ENCODE measurements at regions not wholly inside any gene's neighbourhood (a gene's known extent, or its start where the extent isn't known, plus 50 kb on each side); places are given as distances from the start of the nearest gene placed in this dataset.

- no peak for DNase-seq (ENCODE audit: low spot score)
- no peak overlapping the region for H2AK5ac ChIP-seq (ENCODE audit: low read depth, low read length)
- no peaks in the 10 kb centered on the region for H3K9me3 ChIP-seq (replicated peaks in 1 of 2; ENCODE audit: control insufficient read depth in 2 of 2, insufficient read depth in 1 of 2, low read depth in 1 of 2, low read length in 2 of 2)
- no peaks in the 10 kb centered on the region for H3K27me3 ChIP-seq (ENCODE audit: control insufficient read depth in 3 of 3, insufficient read depth in 3 of 3, low read depth in 1 of 3, low read length in 3 of 3)
- WGBS, 2 donors (ENCODE audit: extremely low coverage in 2 of 2, insufficient read length in 2 of 2, insufficient replicate concordance in 1 of 2), result no CpG with 5 or more reads among the region's 1 CpG
- no peak overlapping the region for H3K4me3 ChIP-seq (ENCODE audit: low read length in 2 of 2)
- H2BK15ac ChIP-seq (ENCODE audit: low read length), result no peak overlapping the region
- H2BK5ac ChIP-seq (ENCODE audit: low read length), result no peak overlapping the region
- H3K14ac ChIP-seq (ENCODE audit: low read length), result no peak overlapping the region
- no peak overlapping the region for H3K4me2 ChIP-seq (ENCODE audit: insufficient read depth, low read length, poor library complexity, severe bottlenecking)
- no peak overlapping the region for H3K23ac ChIP-seq (ENCODE audit: low read depth, low read length, poor library complexity)
- H2AFZ ChIP-seq (ENCODE audit: low read length), result no peak overlapping the region
- H3K9ac ChIP-seq (ENCODE audit: low read depth, low read length, poor library complexity), result no peak overlapping the region
- no peaks in the 10 kb centered on the region for H3K36me3 ChIP-seq (replicated peaks in 1 of 2; ENCODE audit: control insufficient read depth in 2 of 2, insufficient read depth in 2 of 2, low read length in 2 of 2)
- no peaks in the 10 kb centered on the region for H3K79me1 ChIP-seq (ENCODE audit: low read depth, low read length)
- peaks cover 0 to 15% of the 10 kb centered on the region in 2 donors for H3K4me1 ChIP-seq (ENCODE audit: control insufficient read depth in 2 of 2, insufficient read depth in 1 of 2, low read depth in 1 of 2, low read length in 2 of 2)
- no peak overlapping the region for H2BK120ac ChIP-seq (ENCODE audit: low read depth, low read length)
- no peak overlapping the region for H4K8ac ChIP-seq (ENCODE audit: low read depth, low read length)
- H4K91ac ChIP-seq (ENCODE audit: low read depth, low read length, poor library complexity), result no peak overlapping the region
- no peak overlapping the region for H2BK12ac ChIP-seq (ENCODE audit: low read length)
- H3K4ac ChIP-seq (ENCODE audit: low read length), result no peak overlapping the region
- H3K18ac ChIP-seq (ENCODE audit: low read length), result no peak overlapping the region
- no peak overlapping the region for H3K27ac ChIP-seq (replicated peaks; ENCODE audit: low read length)
Observed at GRCh38 chr3:117228466-117228865, 518.9 kb downstream of the TUSC7 start.

DNA sequence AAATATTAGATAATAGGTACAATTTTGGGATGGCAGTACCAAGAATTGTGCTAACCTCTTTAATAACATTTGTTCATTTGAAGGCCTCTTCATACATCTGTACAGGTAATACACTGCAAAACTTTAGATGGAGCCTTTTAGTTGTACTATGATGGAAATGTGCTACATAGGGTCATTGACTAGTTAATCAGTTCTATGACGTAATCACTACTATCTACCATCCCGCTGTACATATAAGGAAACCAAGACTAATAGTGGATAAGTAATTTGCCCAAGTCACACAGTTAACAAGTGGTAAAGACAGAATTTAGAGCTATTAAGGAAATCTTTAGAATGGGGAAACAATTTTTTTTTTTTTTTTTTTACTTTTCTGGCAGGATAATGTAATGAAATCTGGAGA, 521.3 kb downstream of the TUSC7 start:
- no peaks in the 10 kb centered on the region for H3K9me3 ChIP-seq (replicated peaks in 1 of 2; ENCODE audit: control insufficient read depth in 2 of 2, insufficient read depth in 1 of 2, low read depth in 1 of 2, low read length in 2 of 2)
- peaks cover 0 to 18% of the 10 kb centered on the region in 2 donors for H3K4me1 ChIP-seq (ENCODE audit: control insufficient read depth in 2 of 2, insufficient read depth in 1 of 2, low read depth in 1 of 2, low read length in 2 of 2)
- no peak overlapping the region for H2BK120ac ChIP-seq (ENCODE audit: low read depth, low read length)
- H3K4ac ChIP-seq (ENCODE audit: low read length), result no peak overlapping the region
- no peaks in the 10 kb centered on the region for H3K36me3 ChIP-seq (replicated peaks in 1 of 2; ENCODE audit: control insufficient read depth in 2 of 2, insufficient read depth in 2 of 2, low read length in 2 of 2)
- H3K14ac ChIP-seq (ENCODE audit: low read length), result no peak overlapping the region
- no peak overlapping the region for H3K27ac ChIP-seq (replicated peaks; ENCODE audit: low read length)
- no peak overlapping the region for H2BK5ac ChIP-seq (ENCODE audit: low read length)
- no peaks in the 10 kb centered on the region for H3K79me1 ChIP-seq (ENCODE audit: low read depth, low read length)
- no CpG with 5 or more reads among the region's 2 CpGs for WGBS, 2 donors (ENCODE audit: extremely low coverage in 2 of 2, insufficient read length in 2 of 2, insufficient replicate concordance in 1 of 2)
- DNase-seq (ENCODE audit: low spot score), result no peak
- no peak overlapping the region for H2BK15ac ChIP-seq (ENCODE audit: low read length)
- no peaks in the 10 kb centered on the region for H3K27me3 ChIP-seq (ENCODE audit: control insufficient read depth in 3 of 3, insufficient read depth in 3 of 3, low read depth in 1 of 3, low read length in 3 of 3)
- H4K91ac ChIP-seq (ENCODE audit: low read depth, low read length, poor library complexity), result no peak overlapping the region
- no peak overlapping the region for H2BK12ac ChIP-seq (ENCODE audit: low read length)
- H2AK5ac ChIP-seq (ENCODE audit: low read depth, low read length), result no peak overlapping the region
- no peak overlapping the region for H2AFZ ChIP-seq (ENCODE audit: low read length)
- H3K23ac ChIP-seq (ENCODE audit: low read depth, low read length, poor library complexity), result no peak overlapping the region
- H3K4me2 ChIP-seq (ENCODE audit: insufficient read depth, low read length, poor library complexity, severe bottlenecking), result no peak overlapping the region
- H3K9ac ChIP-seq (ENCODE audit: low read depth, low read length, poor library complexity), result no peak overlapping the region
- H3K4me3 ChIP-seq (ENCODE audit: low read length in 2 of 2), result no peak overlapping the region
- H3K18ac ChIP-seq (ENCODE audit: low read length), result no peak overlapping the region
- H4K8ac ChIP-seq (ENCODE audit: low read depth, low read length), result no peak overlapping the region

GRCh38 chr3:117234331-117234730, 524.8 kb downstream of the TUSC7 start:
- Histone ChIP-seq H2BK15ac (ENCODE audit: low read length) (no peak overlapping the region), H3K9me3 (replicated peaks in 1 of 2; ENCODE audit: control insufficient read depth in 2 of 2, insufficient read depth in 1 of 2, low read depth in 1 of 2, low read length in 2 of 2) (no peaks in the 10 kb centered on the region), H3K18ac (ENCODE audit: low read length) (no peak overlapping the region), H3K4ac (ENCODE audit: low read length) (no peak overlapping the region), H3K79me1 (ENCODE audit: low read depth, low read length) (no peaks in the 10 kb centered on the region), H2AFZ (ENCODE audit: low read length) (no peak overlapping the region), H2AK5ac (ENCODE audit: low read depth, low read length) (no peak overlapping the region), H3K4me3 (ENCODE audit: low read length in 2 of 2) (no peak overlapping the region), H3K9ac (ENCODE audit: low read depth, low read length, poor library complexity) (no peak overlapping the region), H3K14ac (ENCODE audit: low read length) (no peak overlapping the region), H2BK12ac (ENCODE audit: low read length) (no peak overlapping the region), H3K27me3 (ENCODE audit: control insufficient read depth in 3 of 3, insufficient read depth in 3 of 3, low read depth in 1 of 3, low read length in 3 of 3) (no peaks in the 10 kb centered on the region), H4K91ac (ENCODE audit: low read depth, low read length, poor library complexity) (no peak overlapping the region), H3K4me2 (ENCODE audit: insufficient read depth, low read length, poor library complexity, severe bottlenecking) (no peak overlapping the region), H3K36me3 (replicated peaks in 1 of 2; ENCODE audit: control insufficient read depth in 2 of 2, insufficient read depth in 2 of 2, low read length in 2 of 2) (no peaks in the 10 kb centered on the region), H3K4me1 (ENCODE audit: control insufficient read depth in 2 of 2, insufficient read depth in 1 of 2, low read depth in 1 of 2, low read length in 2 of 2) (peaks cover 4 to 9% of the 10 kb centered on the region in 2 donors), H2BK5ac (ENCODE audit: low read length) (no peak overlapping the region), H2BK120ac (ENCODE audit: low read depth, low read length) (no peak overlapping the region), H3K27ac (replicated peaks; ENCODE audit: low read length) (no peak overlapping the region), H4K8ac (ENCODE audit: low read depth, low read length) (no peak overlapping the region), H3K23ac (ENCODE audit: low read depth, low read length, poor library complexity) (no peak overlapping the region)
- WGBS, 2 donors (ENCODE audit: extremely low coverage in 2 of 2, insufficient read length in 2 of 2, insufficient replicate concordance in 1 of 2), result no CpG with 5 or more reads among the region's 1 CpG
- DNase-seq (ENCODE audit: low spot score), result no peak

DNA sequence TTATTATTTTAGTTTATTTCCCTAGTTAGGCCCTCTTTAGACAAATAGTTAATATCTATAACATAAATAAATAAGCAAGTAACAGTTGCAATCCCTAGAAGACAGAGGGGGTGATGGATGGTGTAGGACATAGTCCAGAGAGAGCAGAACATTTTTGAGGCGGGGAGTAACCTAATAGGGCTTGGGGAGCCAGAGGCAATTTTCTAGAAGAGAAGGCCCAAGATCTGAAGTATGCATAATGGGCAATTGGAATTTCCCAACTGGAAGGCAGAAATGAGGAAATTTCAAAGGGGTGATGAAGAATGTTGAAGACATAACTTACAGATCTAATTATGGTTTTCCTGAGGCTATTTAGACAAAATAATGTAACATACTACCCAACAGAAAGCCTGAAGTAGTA, 525.7 kb downstream of the TUSC7 start:
- no peaks in the 10 kb centered on the region for H3K79me1 ChIP-seq (ENCODE audit: low read depth, low read length)
- no peak overlapping the region for H3K23ac ChIP-seq (ENCODE audit: low read depth, low read length, poor library complexity)
- H2BK5ac ChIP-seq (ENCODE audit: low read length), result no peak overlapping the region
- no peak overlapping the region for H2BK12ac ChIP-seq (ENCODE audit: low read length)
- WGBS, 2 donors (ENCODE audit: extremely low coverage in 2 of 2, insufficient read length in 2 of 2, insufficient replicate concordance in 1 of 2), result no CpG with 5 or more reads among the region's 1 CpG
- no peaks in the 10 kb centered on the region for H3K27me3 ChIP-seq (ENCODE audit: control insufficient read depth in 3 of 3, insufficient read depth in 3 of 3, low read depth in 1 of 3, low read length in 3 of 3)
- H2BK120ac ChIP-seq (ENCODE audit: low read depth, low read length), result no peak overlapping the region
- H2AK5ac ChIP-seq (ENCODE audit: low read depth, low read length), result no peak overlapping the region
- H3K36me3 ChIP-seq (replicated peaks in 1 of 2; ENCODE audit: control insufficient read depth in 2 of 2, insufficient read depth in 2 of 2, low read length in 2 of 2), result no peaks in the 10 kb centered on the region
- no peak overlapping the region for H3K4me3 ChIP-seq (ENCODE audit: low read length in 2 of 2)
- H3K4me1 ChIP-seq (ENCODE audit: control insufficient read depth in 2 of 2, insufficient read depth in 1 of 2, low read depth in 1 of 2, low read length in 2 of 2), result peaks cover 4 to 11% of the 10 kb centered on the region in 2 donors
- no peak overlapping the region for H4K8ac ChIP-seq (ENCODE audit: low read depth, low read length)
- H3K4ac ChIP-seq (ENCODE audit: low read length), result no peak overlapping the region
- H4K91ac ChIP-seq (ENCODE audit: low read depth, low read length, poor library complexity), result no peak overlapping the region
- H3K14ac ChIP-seq (ENCODE audit: low read length), result no peak overlapping the region
- no peak overlapping the region for H3K27ac ChIP-seq (replicated peaks; ENCODE audit: low read length)
- H3K18ac ChIP-seq (ENCODE audit: low read length), result no peak overlapping the region
- no peak overlapping the region for H2BK15ac ChIP-seq (ENCODE audit: low read length)
- no peak overlapping the region for H3K9ac ChIP-seq (ENCODE audit: low read depth, low read length, poor library complexity)
- DNase-seq (ENCODE audit: low spot score), result no peak
- no peak overlapping the region for H2AFZ ChIP-seq (ENCODE audit: low read length)
- H3K4me2 ChIP-seq (ENCODE audit: insufficient read depth, low read length, poor library complexity, severe bottlenecking), result no peak overlapping the region
- H3K9me3 ChIP-seq (replicated peaks in 1 of 2; ENCODE audit: control insufficient read depth in 2 of 2, insufficient read depth in 1 of 2, low read depth in 1 of 2, low read length in 2 of 2), result no peaks in the 10 kb centered on the region

Data from neuronal stem cell (in vitro differentiated cells).